H1 (cell line): ENCODE measurements at regions not wholly inside any gene's neighbourhood (a gene's known extent, or its start where the extent isn't known, plus 50 kb on each side); places are given as distances from the start of the nearest gene placed in this dataset.

ENCODE experiments used
- CBX5 ChIP-seq: fragments of 300-800, 300-1000 bp; sonication (generic); IDR thresholded peaks from 2 replicates; pipeline ENCODE4 v1.7.1; 2016; ENCODE audit warnings: antibody characterized with exemption, low read length, low read depth
- CREB1 ChIP-seq: IDR thresholded peaks from 2 replicates; pipeline ENCODE4 v1.6.1; 2012; ENCODE audit warnings: inconsistent platforms
- CTCF ChIP-seq, 3 experiments: IDR thresholded peaks; 1 replicate in 2 of 3; 2 replicates in 1 of 3; pipeline versions ENCODE4 v1.5.1 to v1.6.1; 2011; ENCODE audit warnings: low read length in 3 of 3, mild to moderate bottlenecking in 3 of 3, inconsistent platforms in 2 of 3, low read depth in 1 of 3, moderate library complexity in 1 of 3; ENCODE audit not compliant: insufficient read depth in 1 of 3; ENCODE audit errors: control extremely low read depth in 1 of 3
- EZH2 ChIP-seq: fragments of 200-600 bp; sonication (generic); IDR thresholded peaks from 2 replicates; pipeline ENCODE4 v1.7.1; 2012; ENCODE audit warnings: low read depth, mild to moderate bottlenecking, moderate library complexity, low read length, inconsistent platforms; ENCODE audit not compliant: severe bottlenecking
- POLR2A ChIP-seq, 2 experiments: IDR thresholded peaks; 1 replicate in 1 of 2; 2 replicates in 1 of 2; pipeline ENCODE4 v1.6.1; 2011; ENCODE audit warnings: low read depth in 2 of 2, low read length in 2 of 2, mild to moderate bottlenecking in 2 of 2; ENCODE audit errors: control extremely low read depth in 1 of 2
- RAD21 ChIP-seq, 2 experiments: IDR thresholded peaks in 1 of 2; conservative IDR thresholded peaks in 1 of 2; 2 replicates each; pipeline ENCODE4 v1.6.1; 2011; ENCODE audit warnings: low read depth in 2 of 2, low read length in 2 of 2, improper control_type of control experiment in 1 of 2, inconsistent platforms in 1 of 2, mild to moderate bottlenecking in 1 of 2, moderate library complexity in 1 of 2
- SRF ChIP-seq: IDR thresholded peaks from 2 replicates; pipeline ENCODE4 v1.6.1; 2011; ENCODE audit warnings: mild to moderate bottlenecking, low read depth, low read length, moderate library complexity

GRCh38 chr6:21396313-21396712 lies 197.2 kb upstream of the SOX4 start:
- TF ChIP-seq EZH2: no peak
- no peak for TF ChIP-seq CTCF (IDR thresholded peaks at IDR 0.05; ENCODE audit: control extremely low read depth in 1 of 3, insufficient read depth in 1 of 3, low read depth in 1 of 3, low read length in 3 of 3)
- TF ChIP-seq RAD21 (IDR thresholded peaks at IDR 0.05 in 1 of 2, conservative IDR thresholded peaks at IDR 0.05 in 1 of 2; ENCODE audit: low read depth in 2 of 2, low read length in 2 of 2): no peak
- TF ChIP-seq POLR2A (IDR thresholded peaks at IDR 0.05; ENCODE audit: control extremely low read depth in 1 of 2, low read depth in 2 of 2, low read length in 2 of 2): no peak
- TF ChIP-seq CBX5: no peak
- TF ChIP-seq SRF: no peak
- no peak for TF ChIP-seq CREB1
